Small intestine (tissue), 7 donors: ENCODE measurements at regions not wholly inside any gene's neighbourhood (a gene's known extent, or its start where the extent isn't known, plus 50 kb on each side); places are given as distances from the start of the nearest gene placed in this dataset.

Source experiments
- DNase-seq, 2 donors: peaks; one replicate each; pipeline versions ENCODE4 v3.0.0 to v3.0.0-alpha.2; 2013
- FAIRE-seq: peaks from 2 replicates; lab custom pipeline; 2012; peaks lifted over from hg19 to GRCh38; lab: Jason Lieb, UNC
- H3K27ac ChIP-seq, 3 donors: one replicate each; pipeline ENCODE4 v1.5.1; 2013; ENCODE audit warnings: low read length in 2 of 3, mild to moderate bottlenecking in 2 of 3, control low read depth in 1 of 3, inconsistent platforms in 1 of 3, low read depth in 1 of 3, moderate library complexity in 1 of 3
- H3K27me3 ChIP-seq, 3 donors: one replicate each; pipeline ENCODE4 v1.6.1; 2013; ENCODE audit warnings: low read length in 3 of 3, inconsistent platforms in 1 of 3; ENCODE audit not compliant: control insufficient read depth in 3 of 3, insufficient read depth in 3 of 3
- H3K36me3 ChIP-seq, 3 donors: one replicate each; pipeline ENCODE4 v1.6.1; 2013; ENCODE audit warnings: low read length in 3 of 3, inconsistent platforms in 1 of 3, low read depth in 1 of 3, mild to moderate bottlenecking in 1 of 3, moderate library complexity in 1 of 3; ENCODE audit not compliant: control insufficient read depth in 3 of 3, insufficient read depth in 2 of 3
- H3K4me1 ChIP-seq, 3 donors: one replicate each; pipeline ENCODE4 v1.6.1; 2013; ENCODE audit warnings: low read length in 2 of 3, inconsistent platforms in 1 of 3, low read depth in 1 of 3, mild to moderate bottlenecking in 1 of 3, moderate library complexity in 1 of 3; ENCODE audit not compliant: control insufficient read depth in 3 of 3, insufficient read depth in 2 of 3
- H3K4me3 ChIP-seq, 3 donors: one replicate each; pipeline ENCODE4 v1.5.1; 2013; ENCODE audit warnings: low read length in 3 of 3, control low read depth in 1 of 3, inconsistent platforms in 1 of 3, low read depth in 1 of 3, mild to moderate bottlenecking in 1 of 3, moderate library complexity in 1 of 3
- H3K9me3 ChIP-seq, 2 donors: one replicate each; pipeline ENCODE4 v1.6.1; 2013; ENCODE audit warnings: low read depth in 1 of 2, low read length in 1 of 2; ENCODE audit not compliant: control insufficient read depth in 2 of 2, insufficient read depth in 1 of 2
- WGBS, 3 donors: extraction: QIAGEN DNeasy Blood & Tissue Kit; methylation state at CpG; one replicate each; pipeline ENCODE4 v1.1.7; 2013; 5-methylcytosine and 5-hydroxymethylcytosine counted together
- donor health status: healthy with polysubstance abuse.
- donor health status: control.
- donor health status: control.
- donor health status: Bipolar disorder and iron deficiency.
- donor health status: healthy.

GRCh38 chr12:126510630-126511029 is 1445.4 kb downstream of the AACS start:
- no peak overlapping the region for H3K4me3 ChIP-seq
- no peak for FAIRE-seq
- no peak overlapping the region for H3K27ac ChIP-seq
- WGBS, 3 donors = 78 to 81% (median 80%) methylated on average over 5 of the region's 5 CpGs
- H3K9me3 ChIP-seq = peaks cover 0 to 4% of the 10 kb centered on the region in 2 donors
- no peak for DNase-seq
- H3K36me3 ChIP-seq = no peaks in the 10 kb centered on the region
- H3K4me1 ChIP-seq = no peaks in the 10 kb centered on the region
- no peaks in the 10 kb centered on the region for H3K27me3 ChIP-seq

GRCh38 chr12:126512916-126513913 is 1448.0 kb downstream of the AACS start:
- H3K27ac ChIP-seq = no peak overlapping the region
- H3K9me3 ChIP-seq = no peaks in the 10 kb centered on the region
- no peaks in the 10 kb centered on the region for H3K4me1 ChIP-seq
- no peaks in the 10 kb centered on the region for H3K36me3 ChIP-seq
- no peaks in the 10 kb centered on the region for H3K27me3 ChIP-seq
- no peak overlapping the region for H3K4me3 ChIP-seq
- DNase-seq (no peak), FAIRE-seq (no peak)
- WGBS, 3 donors = 36 to 58% (median 57%) methylated on average over 5 of the region's 5 CpGs

GRCh38 chr12:126518596-126519200 is 1453.5 kb downstream of the AACS start:
- no peaks in the 10 kb centered on the region for H3K9me3 ChIP-seq
- 74 to 79% (median 74%) methylated on average over 10 of the region's 10 CpGs for WGBS, 3 donors
- FAIRE-seq (no peak), DNase-seq (no peak)
- H3K4me3 ChIP-seq = no peak overlapping the region
- no peaks in the 10 kb centered on the region for H3K27me3 ChIP-seq
- no peaks in the 10 kb centered on the region for H3K4me1 ChIP-seq
- H3K27ac ChIP-seq = no peak overlapping the region
- H3K36me3 ChIP-seq = no peaks in the 10 kb centered on the region

GRCh38 chr12:126519833-126520232 is 1454.6 kb downstream of the AACS start:
- no peak overlapping the region for H3K27ac ChIP-seq
- no peaks in the 10 kb centered on the region for H3K36me3 ChIP-seq
- 67 to 85% (median 85%) methylated on average over 3 of the region's 3 CpGs for WGBS, 3 donors
- no peaks in the 10 kb centered on the region for H3K4me1 ChIP-seq
- H3K4me3 ChIP-seq = no peak overlapping the region
- no peak for FAIRE-seq
- H3K9me3 ChIP-seq = no peaks in the 10 kb centered on the region
- DNase-seq = no peak
- no peaks in the 10 kb centered on the region for H3K27me3 ChIP-seq

GRCh38 chr12:126523891-126524290 is 1458.7 kb downstream of the AACS start:
- no peak overlapping the region for H3K27ac ChIP-seq
- DNase-seq (no peak), FAIRE-seq (no peak)
- H3K36me3 ChIP-seq = no peaks in the 10 kb centered on the region
- no peak overlapping the region for H3K4me3 ChIP-seq
- H3K27me3 ChIP-seq = no peaks in the 10 kb centered on the region
- H3K9me3 ChIP-seq = no peaks in the 10 kb centered on the region
- no peaks in the 10 kb centered on the region for H3K4me1 ChIP-seq
- WGBS, 3 donors = 72 to 82% (median 73%) methylated on average over 7 of the region's 7 CpGs

GRCh38 chr12:126534495-126534894 is 1469.3 kb downstream of the AACS start:
- Histone ChIP-seq H3K36me3 (no peaks in the 10 kb centered on the region), H3K9me3 (peaks cover 0 to 4% of the 10 kb centered on the region in 2 donors), H3K4me1 (no peaks in the 10 kb centered on the region), H3K4me3 (no peak overlapping the region), H3K27ac (no peak overlapping the region), H3K27me3 (no peaks in the 10 kb centered on the region)
- WGBS, 3 donors = 57 to 64% (median 61%) methylated on average over 2 of the region's 2 CpGs
- FAIRE-seq (no peak), DNase-seq (no peak)

GRCh38 chr12:126534942-126535341 is 1469.7 kb downstream of the AACS start:
- WGBS, 3 donors = 80 to 93% (median 86%) methylated on average over 1 of the region's 1 CpG
- FAIRE-seq (no peak), DNase-seq (no peak)

GRCh38 chr12:126535971-126536370 is 1470.7 kb downstream of the AACS start:
- WGBS, 3 donors = 36 to 55% (median 54%) methylated on average over 4 of the region's 4 CpGs
- FAIRE-seq = no peak

More at GRCh38 chr12:126534942-126535341, 1469.7 kb downstream of the AACS start:
- Histone ChIP-seq H3K4me3 (no peak overlapping the region), H3K36me3 (no peaks in the 10 kb centered on the region), H3K4me1 (no peaks in the 10 kb centered on the region), H3K27me3 (no peaks in the 10 kb centered on the region), H3K27ac (no peak overlapping the region), H3K9me3 (peaks cover 0 to 4% of the 10 kb centered on the region in 2 donors)

More at GRCh38 chr12:126535971-126536370, 1470.7 kb downstream of the AACS start:
- Histone ChIP-seq H3K4me1 (no peaks in the 10 kb centered on the region), H3K27me3 (no peaks in the 10 kb centered on the region), H3K36me3 (no peaks in the 10 kb centered on the region), H3K27ac (no peak overlapping the region), H3K4me3 (no peak overlapping the region), H3K9me3 (peaks cover 0 to 4% of the 10 kb centered on the region in 2 donors)
- DNase-seq = no peak
